ENCODE measurements at regions not wholly inside any gene's neighbourhood (a gene's known extent, or its start where the extent isn't known, plus 50 kb on each side); places are given as distances from the start of the nearest gene placed in this dataset.
A peak's percentile ranks its signal among the peaks of the same experiment; 100 is the strongest.

DNA sequence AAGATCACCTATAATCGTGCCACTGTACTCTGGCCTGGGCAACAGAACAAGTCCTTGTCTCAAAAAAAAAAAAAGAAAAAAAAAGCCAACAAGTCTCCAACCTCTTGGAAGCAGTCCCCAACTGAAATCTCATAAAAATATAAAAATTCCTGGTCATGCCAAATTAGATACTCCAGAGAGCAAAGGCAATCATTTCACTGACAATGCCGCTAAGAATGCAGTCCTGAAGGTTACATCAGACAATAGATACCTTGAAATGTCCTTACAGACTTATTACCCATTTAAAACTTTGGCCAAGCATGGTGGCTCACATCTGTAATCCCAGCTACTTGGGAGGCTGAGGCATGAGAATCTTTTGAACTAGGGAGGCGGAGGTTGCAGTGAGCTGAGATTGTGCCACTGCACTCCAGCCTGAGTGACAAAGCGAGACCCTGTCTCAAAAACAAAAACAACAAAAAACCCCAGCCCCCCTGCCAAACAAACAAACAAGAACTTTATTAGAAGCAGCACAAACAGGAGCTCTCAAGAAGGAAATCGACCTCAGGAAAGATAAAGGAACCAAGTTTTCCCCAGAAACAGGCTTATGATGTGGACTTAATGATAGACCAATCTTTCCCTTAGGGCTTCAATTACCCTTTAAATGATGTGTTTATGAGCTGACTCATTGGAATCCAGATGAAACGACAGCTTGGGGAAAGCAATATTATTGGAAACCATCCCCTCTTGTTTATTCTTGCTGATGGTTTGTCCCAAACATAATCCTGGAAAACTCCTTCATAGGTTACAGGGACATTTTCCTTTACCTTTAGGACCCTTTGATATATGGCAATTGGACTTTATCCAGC is 53.1 kb upstream of the XCR1 start:
- Histone ChIP-seq H3K9ac (ENCODE audit: insufficient read depth in 1 of 2, low read depth in 2 of 2, low read length in 2 of 2) (no peak overlapping the region), H3K79me2 (ENCODE audit: control insufficient read depth, insufficient read depth, low read length) (no peaks in the 10 kb centered on the region), H3K4me3 (no peak overlapping the region), H3K36me3 (ENCODE audit: control insufficient read depth, insufficient read depth, low read length) (no peaks in the 10 kb centered on the region), H3K9me3 (replicated peaks; ENCODE audit: control insufficient read depth, insufficient read depth, low read depth, low read length) (no peaks in the 10 kb centered on the region), H2AFZ (ENCODE audit: low read depth, low read length) (no peak overlapping the region), H3K9me1 (ENCODE audit: control insufficient read depth, insufficient read depth, low read length) (no peaks in the 10 kb centered on the region), H4K20me1 (replicated peaks; ENCODE audit: control insufficient read depth, insufficient read depth, low read length) (no peaks in the 10 kb centered on the region), H3K27me3 (ENCODE audit: control insufficient read depth in 2 of 2, insufficient read depth in 2 of 2, low read length in 2 of 2) (peaks cover 0 to 3% of the 10 kb centered on the region in 2 experiments; a peak in 2 of 5 replicates), H3K4me2 (ENCODE audit: insufficient read depth, low read length) (no peak overlapping the region), H3K27ac (ENCODE audit: extremely low read depth, low read depth, low read length) (no peak overlapping the region), H3K4me1 (replicated peaks in 1 of 2; ENCODE audit: control insufficient read depth in 2 of 2, insufficient read depth in 2 of 2, low read length in 2 of 2) (no peaks in the 10 kb centered on the region; a peak in 1 of 5 replicates)
- WGBS (ENCODE audit: insufficient coverage, low coverage, missing lambda C conversion rate), result 3% methylated on average over 6 of the region's 6 CpGs
- intact Hi-C loops (cut with micrococcal nuclease) (loop anchor here (10.0 kb wide), 1 partner anchor 124 kb away; the partner anchor contains the start of gene CCR1), in situ Hi-C loops (cut with MboI) (loop anchor here (10.0 kb wide), 1 partner anchor 1046 kb away; no protein-coding TSS in a partner anchor)
- ATAC-seq (no peak), FAIRE-seq (no peak), DNase-seq (ENCODE audit: extremely low read depth in 1 of 4, low spot score in 3 of 4) (no peak)
- CTCF ChIA-PET (ENCODE audit: low intra/inter-chr PET ratio), result interaction anchor here (0.7 to 7.4 kb wide), 5 partner anchors 128 to 1043 kb away, joined by 3 to 123 read pairs (median 23); partner anchors contain the start of gene CCR1
- TF ChIP-seq SRSF3 (IDR thresholded peaks at IDR 0.05; ENCODE audit: insufficient read depth, low read length), result no peak
- TF ChIP-seq, protein P1, sequence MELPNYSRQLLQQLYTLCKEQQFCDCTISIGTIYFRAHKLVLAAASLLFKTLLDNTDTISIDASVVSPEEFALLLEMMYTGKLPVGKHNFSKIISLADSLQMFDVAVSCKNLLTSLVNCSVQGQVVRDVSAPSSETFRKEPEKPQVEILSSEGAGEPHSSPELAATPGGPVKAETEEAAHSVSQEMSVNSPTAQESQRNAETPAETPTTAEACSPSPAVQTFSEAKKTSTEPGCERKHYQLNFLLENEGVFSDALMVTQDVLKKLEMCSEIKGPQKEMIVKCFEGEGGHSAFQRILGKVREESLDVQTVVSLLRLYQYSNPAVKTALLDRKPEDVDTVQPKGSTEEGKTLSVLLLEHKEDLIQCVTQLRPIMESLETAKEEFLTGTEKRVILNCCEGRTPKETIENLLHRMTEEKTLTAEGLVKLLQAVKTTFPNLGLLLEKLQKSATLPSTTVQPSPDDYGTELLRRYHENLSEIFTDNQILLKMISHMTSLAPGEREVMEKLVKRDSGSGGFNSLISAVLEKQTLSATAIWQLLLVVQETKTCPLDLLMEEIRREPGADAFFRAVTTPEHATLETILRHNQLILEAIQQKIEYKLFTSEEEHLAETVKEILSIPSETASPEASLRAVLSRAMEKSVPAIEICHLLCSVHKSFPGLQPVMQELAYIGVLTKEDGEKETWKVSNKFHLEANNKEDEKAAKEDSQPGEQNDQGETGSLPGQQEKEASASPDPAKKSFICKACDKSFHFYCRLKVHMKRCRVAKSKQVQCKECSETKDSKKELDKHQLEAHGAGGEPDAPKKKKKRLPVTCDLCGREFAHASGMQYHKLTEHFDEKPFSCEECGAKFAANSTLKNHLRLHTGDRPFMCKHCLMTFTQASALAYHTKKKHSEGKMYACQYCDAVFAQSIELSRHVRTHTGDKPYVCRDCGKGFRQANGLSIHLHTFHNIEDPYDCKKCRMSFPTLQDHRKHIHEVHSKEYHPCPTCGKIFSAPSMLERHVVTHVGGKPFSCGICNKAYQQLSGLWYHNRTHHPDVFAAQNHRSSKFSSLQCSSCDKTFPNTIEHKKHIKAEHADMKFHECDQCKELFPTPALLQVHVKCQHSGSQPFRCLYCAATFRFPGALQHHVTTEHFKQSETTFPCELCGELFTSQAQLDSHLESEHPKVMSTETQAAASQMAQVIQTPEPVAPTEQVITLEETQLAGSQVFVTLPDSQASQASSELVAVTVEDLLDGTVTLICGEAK (IDR thresholded peaks at IDR 0.05), result peak; percentile 82
- TF ChIP-seq, protein P1 (CRISPR knock-in tag; IDR thresholded peaks at IDR 0.05), result no peak
- POLR2A ChIA-PET, result interaction anchor here (0.9 to 1.8 kb wide), 2 partner anchors 11 to 104 kb away, joined by 3 to 4 read pairs; no protein-coding TSS in a partner anchor
- BruUV-seq (replicated peaks), result no TSS peak
